ENCODE measurements at regions not wholly inside any gene's neighbourhood (a gene's known extent, or its start where the extent isn't known, plus 50 kb on each side); places are given as distances from the start of the nearest gene placed in this dataset.
"Not testable (repeated sequence)": the region's sequence is repeated elsewhere in the genome, so short reads cannot be mapped to it uniquely, and the experiment has no call there.

GRCh38 chr15:87722941-87723691 lies 533.4 kb downstream of the NTRK3 start:
- DNase-seq: no peak

GRCh38 chr15:87720235-87720634 lies 536.3 kb downstream of the NTRK3 start:
- no peak for DNase-seq

- DNase-seq: no peak
These were observed 540.1 kb downstream of the NTRK3 start for GRCh38 chr15:87716422-87716821.

- DNase-seq: no peak
These were observed 541.3 kb downstream of the NTRK3 start for GRCh38 chr15:87715252-87715651.

- no peak for DNase-seq
These were observed 543.1 kb downstream of the NTRK3 start for GRCh38 chr15:87713475-87713879.

- no peak for DNase-seq
These were observed 544.3 kb downstream of the NTRK3 start for GRCh38 chr15:87712211-87712610.

- DNase-seq: no peak
These were observed 545.5 kb downstream of the NTRK3 start for GRCh38 chr15:87711026-87711425.

GRCh38 chr15:87710406-87710805 lies 546.1 kb downstream of the NTRK3 start:
- DNase-seq: no peak

GRCh38 chr15:87707566-87708130 lies 548.9 kb downstream of the NTRK3 start:
- DNase-seq: no peak

- no peak for DNase-seq
These were observed 549.5 kb downstream of the NTRK3 start for GRCh38 chr15:87707071-87707470.

- DNase-seq: no peak
These were observed 550.5 kb downstream of the NTRK3 start for GRCh38 chr15:87706001-87706400.

- DNase-seq: no peak
These were observed 552.3 kb downstream of the NTRK3 start for GRCh38 chr15:87704276-87704675.

- DNase-seq: no peak
These were observed 553.0 kb downstream of the NTRK3 start for GRCh38 chr15:87703327-87704111.

GRCh38 chr15:87702270-87702669 lies 554.3 kb downstream of the NTRK3 start:
- DNase-seq: no peak

- DNase-seq: not testable (repeated sequence)
These were observed 558.1 kb downstream of the NTRK3 start for GRCh38 chr15:87698467-87698866.

- DNase-seq: no peak
These were observed 566.8 kb downstream of the NTRK3 start for GRCh38 chr15:87689716-87690115.

GRCh38 chr15:87687523-87687870 lies 569.0 kb downstream of the NTRK3 start:
- DNase-seq: no peak

- no peak for DNase-seq
These were observed 569.6 kb downstream of the NTRK3 start for GRCh38 chr15:87686841-87687522.

- DNase-seq: no peak
These were observed 570.2 kb downstream of the NTRK3 start for GRCh38 chr15:87686339-87686738.

- DNase-seq: no peak
These were observed 574.0 kb downstream of the NTRK3 start for GRCh38 chr15:87682527-87682926.

- no peak for DNase-seq
These were observed 575.4 kb downstream of the NTRK3 start for GRCh38 chr15:87681104-87681503.

GRCh38 chr15:87680208-87680607 lies 576.3 kb downstream of the NTRK3 start:
- DNase-seq: no peak

- DNase-seq: no peak
These were observed 581.3 kb downstream of the NTRK3 start for GRCh38 chr15:87675271-87675670.

Measured in stimulated activated CD4-positive, alpha-beta T cell treated with anti-CD3 and anti-CD28 coated beads, Interleukin-12 subunit alpha, Interleukin-12 subunit beta, amount 100 ng/mL, for 4 hours (primary cell).